GM18505 (cell line): ENCODE measurements at regions not wholly inside any gene's neighbourhood (a gene's known extent, or its start where the extent isn't known, plus 50 kb on each side); places are given as distances from the start of the nearest gene placed in this dataset.

Experiments
- ATAC-seq: cut with Tn5 transposase; IDR thresholded peaks from one replicate; pipeline ENCODE4 v1.9.1; 2021; ENCODE audit not compliant: unreplicated experiment
- POLR2A ChIP-seq: IDR thresholded peaks from 4 replicates; pipeline ENCODE4 v1.6.1; 2011; ENCODE audit warnings: borderline replicate concordance; ENCODE audit not compliant: insufficient read depth, insufficient read length; ENCODE audit errors: extremely low read depth

DNA sequence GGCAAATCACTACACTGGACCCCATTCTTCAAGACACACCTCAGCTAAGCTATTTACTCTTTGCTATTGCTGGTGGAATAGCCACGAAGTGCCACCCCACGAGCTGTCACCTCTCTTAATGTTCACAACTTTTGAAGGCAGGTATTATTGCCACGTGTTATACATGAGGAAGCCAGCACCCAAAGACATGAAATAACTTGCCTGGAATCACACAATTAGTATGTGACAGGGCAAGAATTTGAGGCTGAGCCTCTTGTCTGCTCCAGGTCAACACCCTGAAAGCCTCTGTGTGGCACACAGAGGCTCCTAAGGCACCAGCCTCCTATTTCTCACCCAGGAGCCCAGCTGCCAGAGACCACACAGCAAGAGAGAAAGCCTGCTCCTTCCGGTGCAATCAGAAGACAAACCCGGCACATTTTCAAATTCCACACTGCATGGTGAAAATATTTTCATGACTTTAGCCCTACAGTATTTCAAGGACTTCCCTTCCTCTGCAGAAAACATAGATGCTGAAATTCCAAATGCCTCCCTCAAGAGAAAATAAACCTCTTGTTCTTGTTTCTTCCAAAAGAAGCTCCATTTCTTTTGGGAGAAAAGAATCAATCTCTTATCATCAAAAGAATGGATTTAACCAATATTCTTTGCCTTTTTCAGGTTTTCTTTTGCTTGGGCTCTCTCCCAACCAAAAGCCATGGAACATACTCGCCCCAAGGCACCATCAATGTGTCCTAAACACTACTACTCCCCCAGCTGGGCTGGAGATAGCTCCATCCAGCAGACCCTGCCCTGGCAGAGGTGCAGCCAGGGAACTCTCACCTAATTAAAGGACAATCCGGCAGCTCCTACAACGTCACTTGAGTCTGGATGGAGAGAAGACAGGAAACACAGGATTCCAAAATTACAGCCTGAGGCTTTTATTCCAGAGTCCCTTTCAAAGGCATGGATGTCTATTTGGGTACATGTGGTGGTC is 84.7 kb upstream of the THBS1 start:
- ATAC-seq = no peak
- no peak for TF ChIP-seq POLR2A

DNA sequence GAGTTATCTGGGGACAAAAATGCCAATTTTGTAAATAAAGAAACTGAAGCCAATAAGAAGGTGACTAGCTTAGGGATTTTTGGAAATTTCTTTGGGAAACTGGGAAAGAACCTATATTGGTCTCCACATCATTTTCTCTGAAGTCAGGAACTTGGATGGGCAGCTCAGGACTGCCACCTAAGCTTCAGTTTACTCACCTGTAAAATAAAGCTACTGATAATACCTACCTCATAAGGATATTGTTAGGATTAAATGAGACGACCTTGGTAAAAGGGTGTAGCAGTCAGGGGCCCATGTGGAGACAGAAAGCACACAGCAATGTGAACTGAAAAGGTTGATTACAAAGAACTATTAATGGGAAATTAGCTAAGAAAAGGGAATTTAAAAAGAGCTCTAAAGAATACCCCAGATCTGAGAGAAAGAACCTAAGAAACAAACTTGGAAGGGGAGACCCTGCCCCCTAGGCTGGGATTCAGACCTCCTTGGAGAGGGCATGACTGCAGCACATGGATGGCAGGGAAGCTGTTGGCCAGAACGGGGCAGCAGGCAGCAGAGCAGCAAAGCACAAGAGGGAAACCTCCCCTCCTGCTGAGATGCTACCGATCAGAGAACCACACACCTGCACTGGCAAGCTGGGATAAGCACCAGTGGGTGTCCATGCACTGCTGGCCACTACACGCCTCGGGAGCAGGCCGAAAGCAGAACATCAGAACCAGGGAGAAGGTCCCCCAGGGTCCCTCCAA is 83.7 kb upstream of the THBS1 start:
- TF ChIP-seq POLR2A = no peak
- ATAC-seq = no peak

DNA sequence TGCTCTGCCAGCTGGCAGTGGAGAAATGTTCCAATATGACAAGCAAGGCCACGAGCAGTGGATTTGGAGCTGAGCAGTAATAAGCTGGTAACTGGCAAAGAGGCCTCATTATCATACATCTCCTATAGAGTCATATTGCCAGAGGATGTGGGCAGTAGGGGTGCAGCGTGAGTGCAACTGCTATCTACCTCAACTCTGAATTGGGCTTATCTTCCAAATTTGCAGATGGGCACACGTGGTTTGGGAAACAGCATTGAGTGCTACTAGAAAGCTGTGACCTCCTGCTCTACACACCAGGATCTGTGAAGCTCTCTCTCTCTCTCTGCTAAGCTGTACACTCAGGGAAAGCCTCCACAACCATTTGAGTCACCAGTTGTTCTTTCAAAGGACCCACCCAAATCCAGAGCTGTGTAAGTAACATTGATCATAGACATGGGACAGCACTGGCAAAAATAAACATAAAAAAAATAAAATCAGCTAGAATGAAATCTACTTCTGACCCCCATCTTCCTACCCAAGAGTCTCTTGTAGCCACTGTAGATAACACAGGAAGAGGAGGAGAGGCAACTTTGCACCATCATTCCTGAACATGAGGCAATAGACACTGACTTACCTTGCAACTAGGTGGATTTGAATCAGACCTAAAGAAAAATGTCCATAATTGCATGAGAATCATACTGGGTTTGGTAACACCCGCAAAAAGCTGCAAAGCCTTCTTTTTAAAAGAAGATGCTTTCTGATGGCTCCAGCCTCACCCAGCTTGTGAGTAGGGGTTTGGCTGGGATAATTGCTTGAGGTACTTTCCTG is 82.9 kb upstream of the THBS1 start:
- ATAC-seq = no peak
- TF ChIP-seq POLR2A = no peak

GRCh38 chr15:39498629-39499028 is 82.2 kb upstream of the THBS1 start:
- no peak for ATAC-seq
- no peak for TF ChIP-seq POLR2A

GRCh38 chr15:39499042-39499441 is 81.8 kb upstream of the THBS1 start:
- ATAC-seq = no peak
- TF ChIP-seq POLR2A = no peak

DNA sequence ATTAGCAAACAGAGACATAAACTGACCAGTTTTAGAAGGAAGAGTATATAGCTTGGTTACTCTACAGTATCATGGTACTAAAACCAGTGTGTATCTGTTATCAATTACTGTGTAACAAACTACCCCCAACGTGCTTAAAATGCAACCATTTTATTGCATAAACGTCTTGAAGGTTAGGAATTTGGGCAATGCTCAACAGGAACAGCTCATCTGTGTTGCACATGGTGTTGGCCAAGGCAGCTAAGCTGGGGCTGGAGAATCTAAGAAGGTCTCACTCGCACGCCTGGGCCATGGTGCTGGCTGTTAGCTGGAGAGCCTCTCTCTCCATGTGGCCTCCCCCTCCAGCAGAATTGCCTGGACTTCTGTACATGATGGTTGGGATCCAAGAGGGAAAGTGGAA is 81.2 kb upstream of the THBS1 start:
- TF ChIP-seq POLR2A = no peak
- no peak for ATAC-seq

DNA sequence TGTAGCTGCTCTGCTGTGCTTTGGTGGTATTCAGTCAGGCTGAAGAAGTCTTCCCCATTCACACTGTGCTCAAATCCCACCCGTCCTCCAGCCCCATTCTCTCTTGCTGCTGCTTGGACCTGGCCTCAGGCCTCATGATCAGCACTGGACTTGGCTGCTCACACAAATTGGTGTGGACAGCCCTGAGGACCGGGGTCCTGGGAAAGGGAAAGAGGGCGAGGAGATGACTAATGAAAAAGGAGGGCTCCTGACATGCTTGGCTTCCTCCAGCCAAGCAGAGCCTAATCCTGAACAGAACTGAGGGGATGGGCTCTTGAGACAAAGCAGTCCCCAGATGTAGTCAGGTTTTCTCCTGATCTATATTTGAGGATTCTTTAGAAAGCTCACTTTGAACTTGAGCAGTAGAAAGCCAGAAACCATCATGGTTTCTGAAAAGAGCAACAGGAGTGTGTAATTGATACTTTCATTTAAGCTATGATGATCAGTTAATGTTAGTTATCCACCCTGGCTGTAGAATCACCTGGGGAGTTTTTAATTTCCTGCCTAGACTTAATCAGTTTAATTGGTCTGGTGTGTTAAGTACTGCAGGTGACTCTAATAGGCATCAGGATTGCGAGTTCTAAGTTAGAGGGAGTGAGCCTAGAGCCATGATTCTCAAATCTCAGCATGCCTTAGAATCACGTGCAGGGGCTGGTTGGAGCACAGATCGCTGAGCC is 79.4 kb upstream of the THBS1 start:
- TF ChIP-seq POLR2A = no peak
- ATAC-seq = no peak

DNA sequence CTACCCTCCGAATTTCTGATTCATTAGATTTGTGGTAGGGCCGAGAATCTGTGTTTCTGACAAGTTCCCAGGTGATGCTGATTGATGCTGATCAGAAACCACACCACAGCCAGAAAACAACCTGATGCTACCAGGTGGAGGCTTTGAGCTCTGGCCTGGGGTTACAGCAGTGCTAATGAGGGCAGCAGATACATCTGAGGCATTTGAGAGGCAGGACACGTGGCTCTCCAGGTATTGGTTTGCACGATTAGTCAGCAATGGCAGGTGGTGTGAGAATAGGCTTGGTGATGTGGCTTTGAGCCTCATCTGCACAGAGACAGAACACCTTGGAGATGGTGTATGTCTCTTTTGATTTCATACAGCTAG is 78.8 kb upstream of the THBS1 start:
- TF ChIP-seq POLR2A = no peak
- no peak for ATAC-seq

DNA sequence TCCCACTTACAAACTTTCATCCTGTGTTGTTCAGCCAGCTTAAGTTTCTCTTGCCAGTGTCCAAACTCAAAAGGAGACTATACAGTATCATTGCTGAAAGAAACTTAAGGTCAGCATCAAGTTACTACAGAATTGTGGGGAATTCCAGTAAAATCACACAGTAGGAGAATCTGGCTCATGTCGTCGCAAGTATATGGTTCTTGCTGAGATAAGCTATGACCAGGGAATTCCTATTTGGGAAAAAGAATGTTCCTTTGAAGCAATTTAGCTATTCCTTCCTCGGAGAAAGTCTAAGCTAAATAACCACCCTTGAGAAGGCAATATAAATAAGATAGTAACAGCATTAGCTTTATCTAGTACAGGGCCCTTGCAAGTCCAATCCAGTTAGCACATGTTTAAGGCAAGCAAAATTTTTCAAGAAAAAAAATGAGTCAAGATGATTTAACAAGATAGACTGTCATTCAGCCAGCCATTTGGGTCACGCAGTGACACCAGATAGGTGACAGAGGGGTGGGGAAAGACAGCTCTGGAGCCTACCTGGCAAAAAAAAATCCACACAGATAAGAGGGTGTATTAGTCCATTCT is 78.2 kb upstream of the THBS1 start:
- ATAC-seq = no peak
- TF ChIP-seq POLR2A = no peak

GRCh38 chr15:39503526-39503925 is 77.4 kb upstream of the THBS1 start:
- ATAC-seq = no peak
- TF ChIP-seq POLR2A = no peak

GRCh38 chr15:39504808-39505207 is 76.1 kb upstream of the THBS1 start:
- ATAC-seq = no peak

GRCh38 chr15:39506146-39506545 is 74.7 kb upstream of the THBS1 start:
- no peak for TF ChIP-seq POLR2A

More at GRCh38 chr15:39504808-39505207, 76.1 kb upstream of the THBS1 start:
- no peak for TF ChIP-seq POLR2A

More at GRCh38 chr15:39506146-39506545, 74.7 kb upstream of the THBS1 start:
- ATAC-seq = no peak
